ENCODE measurements at regions not wholly inside any gene's neighbourhood (a gene's known extent, or its start where the extent isn't known, plus 50 kb on each side); places are given as distances from the start of the nearest gene placed in this dataset.
A peak's percentile ranks its signal among the peaks of the same experiment; 100 is the strongest.

GRCh38 chr12:59452259-59452658 lies 143.6 kb upstream of the SLC16A7 start:
- H3K36me3 ChIP-seq (ENCODE audit: control insufficient read depth in 1 of 2, insufficient read depth in 2 of 2, low read length in 2 of 2), result no peaks in the 10 kb centered on the region
- no peaks in the 10 kb centered on the region for H3K9me3 ChIP-seq (ENCODE audit: insufficient read depth, low read depth, low read length)
- no peak overlapping the region for H3K23ac ChIP-seq (ENCODE audit: low read length)
- peak in 1 of 2 donors; percentile 39 for DNase-seq
- no peak overlapping the region for H3K4me2 ChIP-seq (ENCODE audit: low read length)
- H3K27ac ChIP-seq (ENCODE audit: low read depth, low read length), result no peak overlapping the region
- WGBS (ENCODE audit: extremely low coverage, insufficient coverage, insufficient read length), result no CpG with 5 or more reads among the region's 1 CpG
- no peak overlapping the region for H4K91ac ChIP-seq (ENCODE audit: low read depth, low read length)
- no peaks in the 10 kb centered on the region for H3K4me1 ChIP-seq (ENCODE audit: control insufficient read depth in 1 of 2, insufficient read depth in 2 of 2, low read length in 2 of 2)
- no peak overlapping the region for H3K9ac ChIP-seq (ENCODE audit: low read length)
- H2AK5ac ChIP-seq (ENCODE audit: low read length), result no peak overlapping the region
- no peak overlapping the region for H3K14ac ChIP-seq (ENCODE audit: low read length)
- no peaks in the 10 kb centered on the region for H3K79me2 ChIP-seq (ENCODE audit: control insufficient read depth, insufficient read depth, low read length, poor library complexity)
- no peak overlapping the region for H4K8ac ChIP-seq (ENCODE audit: low read depth, low read length)
- H3K79me1 ChIP-seq (ENCODE audit: low read length), result no peaks in the 10 kb centered on the region
- no peak overlapping the region for H2AFZ ChIP-seq (ENCODE audit: insufficient read depth, low read length, poor library complexity)
- no peak overlapping the region for H4K12ac ChIP-seq (ENCODE audit: low read depth, low read length)
- H2BK5ac ChIP-seq (ENCODE audit: low read depth, low read length, poor library complexity), result no peak overlapping the region
- no peaks in the 10 kb centered on the region for H3K27me3 ChIP-seq (ENCODE audit: insufficient read depth, low read length)
- H2BK120ac ChIP-seq (ENCODE audit: insufficient read depth, low read length, poor library complexity), result no peak overlapping the region
- H3K4ac ChIP-seq (ENCODE audit: low read depth, low read length), result no peak overlapping the region
- H3K18ac ChIP-seq (ENCODE audit: low read length), result no peak overlapping the region
- no peak overlapping the region for H2BK12ac ChIP-seq (ENCODE audit: low read length)
- no peak overlapping the region for H3K4me3 ChIP-seq (ENCODE audit: low read depth, low read length)

DNA sequence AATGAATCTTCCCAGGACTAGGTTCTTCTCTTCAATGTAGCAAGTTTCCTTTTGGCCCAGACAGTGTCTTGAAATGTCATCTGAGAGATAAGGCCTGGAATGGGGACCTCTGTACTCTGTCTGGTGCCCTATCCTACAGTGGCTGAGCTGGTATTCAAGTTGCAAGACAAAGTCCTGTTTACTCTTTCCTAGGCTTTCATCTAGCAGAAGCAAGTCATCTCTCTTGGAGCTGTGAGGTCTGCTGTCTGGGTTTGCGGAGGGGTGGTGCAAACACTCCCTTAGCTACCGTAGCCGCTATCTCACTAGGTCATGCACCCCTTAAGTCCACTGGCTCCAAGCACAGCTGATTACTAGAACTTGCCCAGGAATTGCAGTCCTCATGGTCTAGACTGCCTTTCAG lies 149.7 kb upstream of the SLC16A7 start:
- Histone ChIP-seq H3K4ac (ENCODE audit: low read depth, low read length) (no peak overlapping the region), H2BK5ac (ENCODE audit: low read depth, low read length, poor library complexity) (no peak overlapping the region), H3K18ac (ENCODE audit: low read length) (no peak overlapping the region), H3K79me2 (ENCODE audit: control insufficient read depth, insufficient read depth, low read length, poor library complexity) (no peaks in the 10 kb centered on the region), H3K4me3 (ENCODE audit: low read depth, low read length) (no peak overlapping the region), H4K8ac (ENCODE audit: low read depth, low read length) (no peak overlapping the region), H2AFZ (ENCODE audit: insufficient read depth, low read length, poor library complexity) (no peak overlapping the region), H3K27me3 (ENCODE audit: insufficient read depth, low read length) (no peaks in the 10 kb centered on the region), H3K79me1 (ENCODE audit: low read length) (no peaks in the 10 kb centered on the region), H2BK12ac (ENCODE audit: low read length) (no peak overlapping the region), H3K9me3 (ENCODE audit: insufficient read depth, low read depth, low read length) (no peaks in the 10 kb centered on the region), H4K91ac (ENCODE audit: low read depth, low read length) (no peak overlapping the region), H2AK5ac (ENCODE audit: low read length) (no peak overlapping the region), H3K23ac (ENCODE audit: low read length) (no peak overlapping the region), H3K27ac (ENCODE audit: low read depth, low read length) (no peak overlapping the region), H2BK120ac (ENCODE audit: insufficient read depth, low read length, poor library complexity) (no peak overlapping the region), H3K4me2 (ENCODE audit: low read length) (no peak overlapping the region), H3K14ac (ENCODE audit: low read length) (no peak overlapping the region), H3K9ac (ENCODE audit: low read length) (no peak overlapping the region), H3K36me3 (ENCODE audit: control insufficient read depth in 1 of 2, insufficient read depth in 2 of 2, low read length in 2 of 2) (no peaks in the 10 kb centered on the region), H4K12ac (ENCODE audit: low read depth, low read length) (no peak overlapping the region), H3K4me1 (ENCODE audit: control insufficient read depth in 1 of 2, insufficient read depth in 2 of 2, low read length in 2 of 2) (no peaks in the 10 kb centered on the region)
- no CpG with 5 or more reads among the region's 3 CpGs for WGBS (ENCODE audit: extremely low coverage, insufficient coverage, insufficient read length)
- DNase-seq, result no peak

- H3K9me3 ChIP-seq (ENCODE audit: insufficient read depth, low read depth, low read length), result no peaks in the 10 kb centered on the region
- H2BK12ac ChIP-seq (ENCODE audit: low read length), result no peak overlapping the region
- H4K91ac ChIP-seq (ENCODE audit: low read depth, low read length), result no peak overlapping the region
- no peak overlapping the region for H3K4me2 ChIP-seq (ENCODE audit: low read length)
- H3K27me3 ChIP-seq (ENCODE audit: insufficient read depth, low read length), result no peaks in the 10 kb centered on the region
- no peak overlapping the region for H3K4me3 ChIP-seq (ENCODE audit: low read depth, low read length)
- no peak for DNase-seq
- no peak overlapping the region for H2AK5ac ChIP-seq (ENCODE audit: low read length)
- no peak overlapping the region for H2AFZ ChIP-seq (ENCODE audit: insufficient read depth, low read length, poor library complexity)
- H4K8ac ChIP-seq (ENCODE audit: low read depth, low read length), result no peak overlapping the region
- WGBS (ENCODE audit: extremely low coverage, insufficient coverage, insufficient read length), result no CpG with 5 or more reads among the region's 1 CpG
- no peak overlapping the region for H3K9ac ChIP-seq (ENCODE audit: low read length)
- no peak overlapping the region for H3K4ac ChIP-seq (ENCODE audit: low read depth, low read length)
- H3K23ac ChIP-seq (ENCODE audit: low read length), result no peak overlapping the region
- H2BK120ac ChIP-seq (ENCODE audit: insufficient read depth, low read length, poor library complexity), result no peak overlapping the region
- no peaks in the 10 kb centered on the region for H3K4me1 ChIP-seq (ENCODE audit: control insufficient read depth in 1 of 2, insufficient read depth in 2 of 2, low read length in 2 of 2)
- H3K36me3 ChIP-seq (ENCODE audit: control insufficient read depth in 1 of 2, insufficient read depth in 2 of 2, low read length in 2 of 2), result no peaks in the 10 kb centered on the region
- H3K18ac ChIP-seq (ENCODE audit: low read length), result no peak overlapping the region
- H4K12ac ChIP-seq (ENCODE audit: low read depth, low read length), result no peak overlapping the region
- no peaks in the 10 kb centered on the region for H3K79me1 ChIP-seq (ENCODE audit: low read length)
- no peak overlapping the region for H3K27ac ChIP-seq (ENCODE audit: low read depth, low read length)
- H3K79me2 ChIP-seq (ENCODE audit: control insufficient read depth, insufficient read depth, low read length, poor library complexity), result no peaks in the 10 kb centered on the region
- no peak overlapping the region for H3K14ac ChIP-seq (ENCODE audit: low read length)
- no peak overlapping the region for H2BK5ac ChIP-seq (ENCODE audit: low read depth, low read length, poor library complexity)
Measured at GRCh38 chr12:59444932-59445331, 150.9 kb upstream of the SLC16A7 start.

- no peaks in the 10 kb centered on the region for H3K79me2 ChIP-seq (ENCODE audit: control insufficient read depth, insufficient read depth, low read length, poor library complexity)
- H2BK120ac ChIP-seq (ENCODE audit: insufficient read depth, low read length, poor library complexity), result no peak overlapping the region
- no peak overlapping the region for H2BK5ac ChIP-seq (ENCODE audit: low read depth, low read length, poor library complexity)
- H3K36me3 ChIP-seq (ENCODE audit: control insufficient read depth in 1 of 2, insufficient read depth in 2 of 2, low read length in 2 of 2), result no peaks in the 10 kb centered on the region
- H3K27ac ChIP-seq (ENCODE audit: low read depth, low read length), result no peak overlapping the region
- H2AK5ac ChIP-seq (ENCODE audit: low read length), result no peak overlapping the region
- no peak overlapping the region for H3K18ac ChIP-seq (ENCODE audit: low read length)
- H3K4me1 ChIP-seq (ENCODE audit: control insufficient read depth in 1 of 2, insufficient read depth in 2 of 2, low read length in 2 of 2), result no peaks in the 10 kb centered on the region
- H2BK12ac ChIP-seq (ENCODE audit: low read length), result no peak overlapping the region
- H3K4me3 ChIP-seq (ENCODE audit: low read depth, low read length), result no peak overlapping the region
- H3K4ac ChIP-seq (ENCODE audit: low read depth, low read length), result no peak overlapping the region
- H4K12ac ChIP-seq (ENCODE audit: low read depth, low read length), result no peak overlapping the region
- H3K23ac ChIP-seq (ENCODE audit: low read length), result no peak overlapping the region
- H3K9me3 ChIP-seq (ENCODE audit: insufficient read depth, low read depth, low read length), result no peaks in the 10 kb centered on the region
- H3K27me3 ChIP-seq (ENCODE audit: insufficient read depth, low read length), result no peaks in the 10 kb centered on the region
- H3K79me1 ChIP-seq (ENCODE audit: low read length), result no peaks in the 10 kb centered on the region
- no peak overlapping the region for H3K14ac ChIP-seq (ENCODE audit: low read length)
- no peak for DNase-seq
- no peak overlapping the region for H3K9ac ChIP-seq (ENCODE audit: low read length)
- H4K8ac ChIP-seq (ENCODE audit: low read depth, low read length), result no peak overlapping the region
- no peak overlapping the region for H4K91ac ChIP-seq (ENCODE audit: low read depth, low read length)
- H2AFZ ChIP-seq (ENCODE audit: insufficient read depth, low read length, poor library complexity), result no peak overlapping the region
- no peak overlapping the region for H3K4me2 ChIP-seq (ENCODE audit: low read length)
- WGBS (ENCODE audit: extremely low coverage, insufficient coverage, insufficient read length), result no CpG with 5 or more reads among the region's 1 CpG
Measured at GRCh38 chr12:59432057-59432456, 163.8 kb upstream of the SLC16A7 start.

All from trophoblast cell (in vitro differentiated cells and primary cell).